Esophagus (tissue), 2 donors: ENCODE measurements at regions not wholly inside any gene's neighbourhood (a gene's known extent, or its start where the extent isn't known, plus 50 kb on each side); places are given as distances from the start of the nearest gene placed in this dataset.
"Not testable (repeated sequence)": the region's sequence is repeated elsewhere in the genome, so short reads cannot be mapped to it uniquely, and the experiment has no call there.

Source experiments
- H3K27ac ChIP-seq, 2 donors: one replicate each; pipeline ENCODE4 v1.5.1; 2013; ENCODE audit warnings: low read depth in 2 of 2, mild to moderate bottlenecking in 2 of 2, inconsistent platforms in 1 of 2, low read length in 1 of 2, moderate library complexity in 1 of 2
- H3K27me3 ChIP-seq, 2 donors: one replicate each; pipeline ENCODE4 v1.6.1; 2013; ENCODE audit warnings: low read length in 2 of 2, control low read depth in 1 of 2, mild to moderate bottlenecking in 1 of 2; ENCODE audit not compliant: insufficient read depth in 2 of 2, control insufficient read depth in 1 of 2
- H3K36me3 ChIP-seq, 2 donors: one replicate each; pipeline ENCODE4 v1.6.1; 2013; ENCODE audit warnings: low read length in 1 of 2; ENCODE audit not compliant: control insufficient read depth in 2 of 2, insufficient read depth in 2 of 2
- H3K4me1 ChIP-seq, 2 donors: one replicate each; pipeline ENCODE4 v1.6.1; 2013; ENCODE audit warnings: low read length in 1 of 2; ENCODE audit not compliant: control insufficient read depth in 2 of 2, insufficient read depth in 2 of 2
- H3K4me3 ChIP-seq, 2 donors: one replicate each; pipeline ENCODE4 v1.5.1; 2013; ENCODE audit warnings: low read length in 2 of 2, mild to moderate bottlenecking in 2 of 2, low read depth in 1 of 2, moderate library complexity in 1 of 2
- H3K9me3 ChIP-seq, 2 donors: one replicate each; pipeline ENCODE4 v1.6.1; 2013; ENCODE audit warnings: mild to moderate bottlenecking in 2 of 2, low read depth in 1 of 2, low read length in 1 of 2, moderate library complexity in 1 of 2; ENCODE audit not compliant: control insufficient read depth in 2 of 2, insufficient read depth in 1 of 2
- WGBS, 2 donors: extraction: QIAGEN DNeasy Blood & Tissue Kit; methylation state at CpG; one replicate each; pipeline ENCODE4 v1.1.7; 2013; 5-methylcytosine and 5-hydroxymethylcytosine counted together
- donor health status: healthy with polysubstance abuse.
- donor health status: Bipolar disorder and iron deficiency.

GRCh38 chr11:114801773-114802172, 123.4 kb downstream of the NXPE2 start:
- no peaks in the 10 kb centered on the region for H3K36me3 ChIP-seq
- WGBS, 2 donors = 89 to 97% methylated on average over 3 of the region's 3 CpGs

GRCh38 chr11:114802878-114803277, 124.6 kb downstream of the NXPE2 start:
- Histone ChIP-seq H3K4me1 (no peaks in the 10 kb centered on the region), H3K36me3 (no peaks in the 10 kb centered on the region), H3K27me3 (no peaks in the 10 kb centered on the region), H3K4me3 (no peak overlapping the region), H3K27ac (no peak overlapping the region), H3K9me3 (no peaks in the 10 kb centered on the region)
- WGBS, 2 donors = 42 to 53% methylated on average over 6 of the region's 6 CpGs

More at GRCh38 chr11:114801773-114802172, 123.4 kb downstream of the NXPE2 start:
- Histone ChIP-seq H3K27ac (no peak overlapping the region), H3K9me3 (no peaks in the 10 kb centered on the region), H3K4me1 (no peaks in the 10 kb centered on the region), H3K27me3 (no peaks in the 10 kb centered on the region), H3K4me3 (no peak overlapping the region)

DNA sequence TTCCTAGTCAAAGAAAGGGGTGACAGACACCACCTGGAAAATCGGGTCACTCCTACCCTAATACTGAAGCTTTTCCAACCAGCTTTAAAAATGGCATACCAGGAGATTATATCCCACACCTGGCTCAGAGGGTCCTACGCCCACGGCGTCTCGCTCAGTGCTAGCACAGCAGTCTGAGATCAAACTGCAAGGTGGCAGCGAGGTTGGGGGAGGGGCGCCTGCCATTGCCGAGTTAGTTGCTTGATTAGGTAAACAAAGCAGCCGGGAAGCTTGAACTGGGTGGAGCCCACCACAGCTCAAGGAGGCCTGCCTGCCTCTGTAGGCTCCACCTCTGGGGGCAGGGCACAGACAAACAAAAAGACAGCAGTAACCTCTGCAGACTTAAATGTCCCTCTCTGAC, 127.1 kb downstream of the NXPE2 start:
- H3K27ac ChIP-seq, H3K9me3 ChIP-seq, H3K27me3 ChIP-seq, H3K4me3 ChIP-seq, H3K36me3 ChIP-seq, H3K4me1 ChIP-seq: not testable (repeated sequence)
- WGBS, 2 donors = 51 to 54% methylated on average over 9 of the region's 9 CpGs

DNA sequence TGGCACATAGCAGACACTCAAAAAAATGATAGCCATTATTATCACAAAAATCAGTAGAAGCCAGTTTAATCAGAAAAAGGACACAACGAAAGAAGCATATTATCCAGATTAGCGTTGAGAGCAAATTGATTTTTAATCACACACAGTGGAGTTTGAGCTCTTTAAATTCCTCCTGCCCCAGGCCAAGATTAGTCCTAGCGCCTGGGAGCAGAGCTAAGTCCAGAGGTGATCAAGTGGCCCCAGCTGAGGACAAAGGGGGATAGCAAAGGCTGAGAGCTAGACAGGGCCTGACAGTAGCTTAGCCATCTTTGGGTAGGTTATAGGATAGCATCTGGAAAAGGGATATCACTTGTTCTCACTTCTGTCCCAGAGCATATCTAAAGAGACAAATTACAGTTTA, 133.6 kb downstream of the NXPE2 start:
- no peaks in the 10 kb centered on the region for H3K9me3 ChIP-seq
- H3K4me1 ChIP-seq = no peaks in the 10 kb centered on the region
- no peaks in the 10 kb centered on the region for H3K27me3 ChIP-seq
- no peak overlapping the region for H3K27ac ChIP-seq
- no peak overlapping the region for H3K4me3 ChIP-seq
- 79 to 80% methylated on average over 3 of the region's 3 CpGs for WGBS, 2 donors
- H3K36me3 ChIP-seq = no peaks in the 10 kb centered on the region

GRCh38 chr11:114812733-114813132, 134.4 kb downstream of the NXPE2 start:
- H3K9me3 ChIP-seq = no peaks in the 10 kb centered on the region
- WGBS, 2 donors = 59 to 74% methylated on average over 3 of the region's 3 CpGs
- no peaks in the 10 kb centered on the region for H3K36me3 ChIP-seq

GRCh38 chr11:114813189-114813718, 134.9 kb downstream of the NXPE2 start:
- H3K9me3 ChIP-seq = no peaks in the 10 kb centered on the region
- no peaks in the 10 kb centered on the region for H3K4me1 ChIP-seq
- H3K4me3 ChIP-seq = no peak overlapping the region
- WGBS, 2 donors = 57 to 66% methylated on average over 4 of the region's 4 CpGs
- H3K27me3 ChIP-seq = no peaks in the 10 kb centered on the region
- H3K36me3 ChIP-seq = no peaks in the 10 kb centered on the region
- no peak overlapping the region for H3K27ac ChIP-seq

More at GRCh38 chr11:114812733-114813132, 134.4 kb downstream of the NXPE2 start:
- no peaks in the 10 kb centered on the region for H3K4me1 ChIP-seq
- no peak overlapping the region for H3K4me3 ChIP-seq
- H3K27ac ChIP-seq = no peak overlapping the region
- H3K27me3 ChIP-seq = no peaks in the 10 kb centered on the region

DNA sequence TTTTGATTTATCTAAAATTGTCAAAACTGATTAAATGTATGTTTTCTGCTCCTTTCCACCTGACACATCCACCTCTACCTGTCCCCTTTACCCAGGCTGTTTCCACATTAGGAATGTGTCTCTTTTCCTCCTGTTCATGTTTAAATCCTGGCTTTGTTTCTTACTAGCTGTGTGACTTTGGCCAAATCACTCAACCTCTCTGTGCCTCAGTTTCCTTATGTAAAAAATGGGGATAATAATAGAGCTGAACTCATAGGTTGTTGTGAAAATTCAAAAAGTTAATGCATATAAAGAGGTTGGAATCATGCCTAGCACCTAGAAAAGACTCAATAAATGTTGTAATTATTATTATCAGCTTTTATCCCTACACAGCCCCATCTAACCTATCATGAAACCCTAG, 136.8 kb downstream of the NXPE2 start:
- H3K4me1 ChIP-seq = no peaks in the 10 kb centered on the region
- no peaks in the 10 kb centered on the region for H3K36me3 ChIP-seq
- no peaks in the 10 kb centered on the region for H3K27me3 ChIP-seq
- H3K27ac ChIP-seq = no peak overlapping the region
- no peak overlapping the region for H3K4me3 ChIP-seq
- H3K9me3 ChIP-seq = no peaks in the 10 kb centered on the region

GRCh38 chr11:114815761-114816160, 137.4 kb downstream of the NXPE2 start:
- no peaks in the 10 kb centered on the region for H3K27me3 ChIP-seq
- H3K4me1 ChIP-seq = no peaks in the 10 kb centered on the region

GRCh38 chr11:114816791-114817190, 138.5 kb downstream of the NXPE2 start:
- Histone ChIP-seq H3K27me3 (no peaks in the 10 kb centered on the region), H3K4me3 (no peak overlapping the region)
- WGBS, 2 donors = 70 to 71% methylated on average over 2 of the region's 2 CpGs

More at GRCh38 chr11:114815761-114816160, 137.4 kb downstream of the NXPE2 start:
- Histone ChIP-seq H3K27ac (no peak overlapping the region), H3K36me3 (no peaks in the 10 kb centered on the region), H3K4me3 (no peak overlapping the region), H3K9me3 (no peaks in the 10 kb centered on the region)
- 80 to 91% methylated on average over 1 of the region's 1 CpG for WGBS, 2 donors

DNA sequence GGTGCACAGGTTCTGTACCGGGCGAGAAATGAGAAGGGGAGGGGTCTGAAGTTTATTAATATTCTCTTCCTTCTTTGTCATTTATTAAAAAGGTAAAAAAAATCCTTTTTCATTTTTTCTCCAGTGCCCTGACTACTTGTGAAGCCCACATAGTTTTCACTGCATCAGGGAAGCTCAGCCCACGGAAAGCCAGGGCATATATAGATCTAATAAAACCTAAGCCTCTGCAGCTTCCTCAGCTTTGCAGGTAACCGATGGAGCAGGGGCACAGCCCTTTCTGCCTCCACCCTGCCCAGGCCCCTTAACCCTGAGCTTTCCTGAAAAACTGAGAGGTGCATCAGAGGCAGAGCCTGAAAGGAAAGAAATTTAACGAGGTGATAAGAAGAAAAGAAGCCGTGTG, 140.1 kb downstream of the NXPE2 start:
- H3K9me3 ChIP-seq = no peaks in the 10 kb centered on the region
- no peak overlapping the region for H3K27ac ChIP-seq
- H3K4me1 ChIP-seq = no peaks in the 10 kb centered on the region
- no peak overlapping the region for H3K4me3 ChIP-seq
- no peaks in the 10 kb centered on the region for H3K36me3 ChIP-seq
- no peaks in the 10 kb centered on the region for H3K27me3 ChIP-seq
- 32 to 42% methylated on average over 6 of the region's 6 CpGs for WGBS, 2 donors

More at GRCh38 chr11:114816791-114817190, 138.5 kb downstream of the NXPE2 start:
- no peaks in the 10 kb centered on the region for H3K9me3 ChIP-seq
- no peak overlapping the region for H3K27ac ChIP-seq
- H3K36me3 ChIP-seq = no peaks in the 10 kb centered on the region
- no peaks in the 10 kb centered on the region for H3K4me1 ChIP-seq
